Ovary (tissue), 7 donors: ENCODE measurements at regions not wholly inside any gene's neighbourhood (a gene's known extent, or its start where the extent isn't known, plus 50 kb on each side); places are given as distances from the start of the nearest gene placed in this dataset.
"Not testable (repeated sequence)": the region's sequence is repeated elsewhere in the genome, so short reads cannot be mapped to it uniquely, and the experiment has no call there.

Source experiments
- DNase-seq, 5 donors: peaks; one replicate each; pipeline ENCODE4 v3.0.0-alpha.2; 2019 to 2020
- H3K27ac ChIP-seq, 2 donors: fragments of 200-600 bp; one replicate each; pipeline versions ENCODE4 v1.5.1 to v1.8.0; 2019 to 2022
- H3K27me3 ChIP-seq: fragments of 200-600 bp; one replicate; pipeline ENCODE4 v1.8.0; 2022
- H3K36me3 ChIP-seq: fragments of 200-600 bp; sonication (generic); one replicate; pipeline ENCODE4 v1.5.1; 2019
- H3K4me1 ChIP-seq: one replicate; pipeline ENCODE4 v1.8.1; 2013; ENCODE audit warnings: mild to moderate bottlenecking, moderate library complexity; ENCODE audit not compliant: insufficient read depth
- H3K4me3 ChIP-seq: fragments of 200-600 bp; sonication (generic); one replicate; pipeline ENCODE4 v1.5.1; 2017
- H3K9me3 ChIP-seq, 2 donors: fragments of 200-600 bp in 1 of 2; sonication (generic) in 1 of 2; one replicate each; pipeline versions ENCODE4 v1.5.1 to v1.8.1; 2013 to 2019; ENCODE audit warnings: mild to moderate bottlenecking in 1 of 2, moderate library complexity in 1 of 2
- WGBS, 3 donors: extraction: QIAGEN DNeasy Blood & Tissue Kit in 1 of 3; methylation state at CpG; one replicate each; pipeline versions ENCODE4 v1.1.5 to v1.1.7; 2013 to 2017; 5-methylcytosine and 5-hydroxymethylcytosine counted together
- intact Hi-C, 4 donors: fragments of 100-400 bp; cut with DNase I; formaldehyde crosslinking; loops; one replicate each; pipeline versions ENCODE4 v1.11.0 to v1.15.1; 2022 to 2023
- donor health status: DM: no; HTN: no; CAD: no; lungs with moderate emphysema.
- donor health status: DM: no; HTN: no; CAD: no.
- donor health status: Bipolar disorder and iron deficiency.
- donor health status: DM: no; HTN: no; CAD: no.
- donor health status: DM: yes; HTN: yes; CAD: no.

- H3K9me3 ChIP-seq, H3K4me1 ChIP-seq, H3K27ac ChIP-seq, DNase-seq, H3K27me3 ChIP-seq, H3K4me3 ChIP-seq, intact Hi-C loops, H3K36me3 ChIP-seq: not testable (repeated sequence)
- WGBS, 3 donors = 64 to 86% (median 70%) methylated on average over 5 to 7 of the region's 8 CpGs
These were observed 218.0 kb upstream of the PLGLB1 start for GRCh38 chr2:87239558-87240215.

- H3K27me3 ChIP-seq, H3K4me1 ChIP-seq, DNase-seq, H3K36me3 ChIP-seq, H3K27ac ChIP-seq, intact Hi-C loops, H3K4me3 ChIP-seq, H3K9me3 ChIP-seq: not testable (repeated sequence)
- WGBS, 3 donors = 73 to 81% (median 79%) methylated on average over 9 to 11 of the region's 11 CpGs
These were observed 224.5 kb upstream of the PLGLB1 start for GRCh38 chr2:87246066-87246717.

- intact Hi-C loops, H3K4me1 ChIP-seq, DNase-seq, H3K4me3 ChIP-seq, H3K27me3 ChIP-seq, H3K36me3 ChIP-seq, H3K9me3 ChIP-seq, H3K27ac ChIP-seq: not testable (repeated sequence)
- WGBS, 3 donors = 55 to 89% (median 75%) methylated on average over 1 to 4 of the region's 5 CpGs
These were observed 230.4 kb upstream of the PLGLB1 start for GRCh38 chr2:87252046-87252445.

GRCh38 chr2:87254562-87254961 lies 232.9 kb upstream of the PLGLB1 start:
- intact Hi-C loops, H3K36me3 ChIP-seq, H3K27ac ChIP-seq, H3K4me1 ChIP-seq, DNase-seq, H3K9me3 ChIP-seq, H3K4me3 ChIP-seq, H3K27me3 ChIP-seq: not testable (repeated sequence)
- no CpG with 5 or more reads among the region's 1 CpG for WGBS, 3 donors

- H3K27ac ChIP-seq, H3K4me3 ChIP-seq, H3K36me3 ChIP-seq, intact Hi-C loops, H3K9me3 ChIP-seq, DNase-seq, H3K4me1 ChIP-seq, H3K27me3 ChIP-seq: not testable (repeated sequence)
- 94 to 100% (median 97%) methylated on average over 5 to 9 of the region's 14 CpGs for WGBS, 3 donors
These were observed 233.8 kb upstream of the PLGLB1 start for GRCh38 chr2:87255410-87255809.

GRCh38 chr2:87258887-87259286 lies 237.2 kb upstream of the PLGLB1 start:
- intact Hi-C loops, H3K4me3 ChIP-seq, H3K27ac ChIP-seq, H3K9me3 ChIP-seq, DNase-seq, H3K4me1 ChIP-seq, H3K27me3 ChIP-seq, H3K36me3 ChIP-seq: not testable (repeated sequence)
- WGBS, 3 donors = 87% methylated on average over 6 of the region's 7 CpGs; no CpG with 5 or more reads in 2 of the 3 donors

GRCh38 chr2:87262184-87262702 lies 240.6 kb upstream of the PLGLB1 start:
- intact Hi-C loops, H3K4me1 ChIP-seq, H3K36me3 ChIP-seq, H3K4me3 ChIP-seq, H3K27ac ChIP-seq, H3K27me3 ChIP-seq, H3K9me3 ChIP-seq, DNase-seq: not testable (repeated sequence)
- 83 to 90% (median 87%) methylated on average over 3 of the region's 4 CpGs for WGBS, 3 donors

GRCh38 chr2:87263868-87264518 lies 242.3 kb upstream of the PLGLB1 start:
- H3K36me3 ChIP-seq, H3K4me3 ChIP-seq, intact Hi-C loops, H3K27ac ChIP-seq, H3K9me3 ChIP-seq, H3K4me1 ChIP-seq, H3K27me3 ChIP-seq, DNase-seq: not testable (repeated sequence)
- WGBS, 3 donors = 11 to 40% (median 17%) methylated on average over 1 of the region's 3 CpGs

- WGBS, 3 donors = 38 to 100% (median 43%) methylated on average over 1 to 2 of the region's 2 CpGs
- H3K36me3 ChIP-seq, DNase-seq, H3K4me1 ChIP-seq, H3K27me3 ChIP-seq, H3K4me3 ChIP-seq, H3K27ac ChIP-seq, intact Hi-C loops, H3K9me3 ChIP-seq: not testable (repeated sequence)
These were observed 253.5 kb upstream of the PLGLB1 start for GRCh38 chr2:87275192-87275591.

GRCh38 chr2:87275974-87276629 lies 254.5 kb upstream of the PLGLB1 start:
- H3K36me3 ChIP-seq, H3K9me3 ChIP-seq, H3K4me1 ChIP-seq, H3K27ac ChIP-seq, intact Hi-C loops, H3K4me3 ChIP-seq, H3K27me3 ChIP-seq, DNase-seq: not testable (repeated sequence)
- 75 to 85% (median 75%) methylated on average over 3 to 5 of the region's 5 CpGs for WGBS, 3 donors

GRCh38 chr2:87276673-87277072 lies 255.0 kb upstream of the PLGLB1 start:
- intact Hi-C loops = not testable (repeated sequence)
- 79 to 88% (median 83%) methylated on average over 1 to 2 of the region's 2 CpGs for WGBS, 3 donors

More at GRCh38 chr2:87276673-87277072, 255.0 kb upstream of the PLGLB1 start:
- H3K27ac ChIP-seq, H3K36me3 ChIP-seq, H3K4me1 ChIP-seq, H3K9me3 ChIP-seq, H3K4me3 ChIP-seq, H3K27me3 ChIP-seq, DNase-seq: not testable (repeated sequence)
